ENCODE measurements at regions not wholly inside any gene's neighbourhood (a gene's known extent, or its start where the extent isn't known, plus 50 kb on each side); places are given as distances from the start of the nearest gene placed in this dataset.
"Not testable (repeated sequence)": the region's sequence is repeated elsewhere in the genome, so short reads cannot be mapped to it uniquely, and the experiment has no call there.

DNA sequence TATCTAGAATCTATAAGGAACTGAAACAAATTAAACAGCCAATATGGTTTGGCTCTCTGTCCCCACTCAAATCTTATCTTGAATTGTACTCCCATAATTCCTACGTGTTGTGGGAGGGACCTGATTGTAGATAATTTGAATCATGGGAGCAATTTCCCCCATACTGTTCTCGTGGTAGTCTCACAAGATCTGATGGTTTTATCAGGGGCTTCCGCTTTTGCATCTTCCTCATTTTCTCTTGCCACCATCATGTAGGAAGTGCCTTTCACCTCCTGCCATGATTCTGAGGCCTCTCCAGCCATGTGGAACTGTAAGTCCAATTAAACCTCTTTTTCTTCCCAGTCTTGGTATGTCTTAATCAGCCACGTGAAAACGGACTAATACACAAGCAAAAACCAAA is 185.0 kb downstream of the TBX15 start:
- TF ChIP-seq, protein P1, sequence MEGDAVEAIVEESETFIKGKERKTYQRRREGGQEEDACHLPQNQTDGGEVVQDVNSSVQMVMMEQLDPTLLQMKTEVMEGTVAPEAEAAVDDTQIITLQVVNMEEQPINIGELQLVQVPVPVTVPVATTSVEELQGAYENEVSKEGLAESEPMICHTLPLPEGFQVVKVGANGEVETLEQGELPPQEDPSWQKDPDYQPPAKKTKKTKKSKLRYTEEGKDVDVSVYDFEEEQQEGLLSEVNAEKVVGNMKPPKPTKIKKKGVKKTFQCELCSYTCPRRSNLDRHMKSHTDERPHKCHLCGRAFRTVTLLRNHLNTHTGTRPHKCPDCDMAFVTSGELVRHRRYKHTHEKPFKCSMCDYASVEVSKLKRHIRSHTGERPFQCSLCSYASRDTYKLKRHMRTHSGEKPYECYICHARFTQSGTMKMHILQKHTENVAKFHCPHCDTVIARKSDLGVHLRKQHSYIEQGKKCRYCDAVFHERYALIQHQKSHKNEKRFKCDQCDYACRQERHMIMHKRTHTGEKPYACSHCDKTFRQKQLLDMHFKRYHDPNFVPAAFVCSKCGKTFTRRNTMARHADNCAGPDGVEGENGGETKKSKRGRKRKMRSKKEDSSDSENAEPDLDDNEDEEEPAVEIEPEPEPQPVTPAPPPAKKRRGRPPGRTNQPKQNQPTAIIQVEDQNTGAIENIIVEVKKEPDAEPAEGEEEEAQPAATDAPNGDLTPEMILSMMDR (IDR thresholded peaks at IDR 0.05; ENCODE audit: low read length) = not testable (repeated sequence)
- TF ChIP-seq EZH2 (IDR thresholded peaks at IDR 0.05; ENCODE audit: borderline replicate concordance, low read length) = not testable (repeated sequence)
